GM10266 (cell line): ENCODE measurements at regions not wholly inside any gene's neighbourhood (a gene's known extent, or its start where the extent isn't known, plus 50 kb on each side); places are given as distances from the start of the nearest gene placed in this dataset.

Experiments
- DNase-seq: peaks from one replicate; pipeline ENCODE4 v3.0.0; 2012; ENCODE audit errors: extremely low spot score
- CTCF ChIP-seq: IDR thresholded peaks from 2 replicates; pipeline ENCODE4 v1.5.1; 2012; ENCODE audit warnings: mild to moderate bottlenecking, low read depth; ENCODE audit not compliant: control insufficient read depth, insufficient read depth; ENCODE audit errors: missing control alignments

GRCh38 chr6:113600551-113601339, 256.4 kb upstream of the MARCKS start:
- no peak for DNase-seq
- TF ChIP-seq CTCF = no peak

- no peak for DNase-seq
These were observed 249.2 kb upstream of the MARCKS start for GRCh38 chr6:113607821-113608545.

GRCh38 chr6:113610377-113610988, 246.7 kb upstream of the MARCKS start:
- no peak for DNase-seq
- TF ChIP-seq CTCF = no peak

More at GRCh38 chr6:113607821-113608545, 249.2 kb upstream of the MARCKS start:
- TF ChIP-seq CTCF = no peak

- no peak for TF ChIP-seq CTCF
- DNase-seq = no peak
These were observed 240.4 kb upstream of the MARCKS start for GRCh38 chr6:113616701-113617274.

GRCh38 chr6:113619077-113619476, 238.1 kb upstream of the MARCKS start:
- no peak for TF ChIP-seq CTCF
- no peak for DNase-seq

GRCh38 chr6:113620386-113620785, 236.8 kb upstream of the MARCKS start:
- no peak for DNase-seq
- TF ChIP-seq CTCF = no peak
